ENCODE measurements at regions not wholly inside any gene's neighbourhood (a gene's known extent, or its start where the extent isn't known, plus 50 kb on each side); places are given as distances from the start of the nearest gene placed in this dataset.

DNA sequence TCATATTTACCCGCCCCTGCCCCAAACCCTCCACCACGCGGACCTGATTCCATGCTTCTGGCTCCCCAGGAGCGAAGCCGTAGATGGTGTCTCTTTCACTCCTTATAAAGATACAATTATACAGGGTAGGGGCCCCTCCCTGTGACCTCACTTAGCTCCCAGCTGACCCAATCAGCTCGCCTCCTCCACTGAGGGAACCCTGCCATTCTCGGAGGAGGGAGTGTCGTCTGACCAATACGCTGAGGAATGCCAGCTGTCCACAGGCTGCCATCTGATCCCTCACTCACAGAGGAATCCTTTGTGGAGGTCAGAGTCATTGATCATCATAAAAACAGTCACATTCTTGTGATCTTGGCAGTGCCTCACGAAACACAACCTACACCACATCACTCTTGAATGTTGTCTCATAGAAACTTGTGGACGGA, 67.5 kb upstream of the INSIG1 start (continued):
- peak; percentile 17 for TF ChIP-seq YY1 (IDR thresholded peaks at IDR 0.05; ENCODE audit: extremely low read depth, insufficient replicate concordance, low read depth, low read length)
- TF ChIP-seq EZH2 (IDR thresholded peaks at IDR 0.05) = no peak

DNA sequence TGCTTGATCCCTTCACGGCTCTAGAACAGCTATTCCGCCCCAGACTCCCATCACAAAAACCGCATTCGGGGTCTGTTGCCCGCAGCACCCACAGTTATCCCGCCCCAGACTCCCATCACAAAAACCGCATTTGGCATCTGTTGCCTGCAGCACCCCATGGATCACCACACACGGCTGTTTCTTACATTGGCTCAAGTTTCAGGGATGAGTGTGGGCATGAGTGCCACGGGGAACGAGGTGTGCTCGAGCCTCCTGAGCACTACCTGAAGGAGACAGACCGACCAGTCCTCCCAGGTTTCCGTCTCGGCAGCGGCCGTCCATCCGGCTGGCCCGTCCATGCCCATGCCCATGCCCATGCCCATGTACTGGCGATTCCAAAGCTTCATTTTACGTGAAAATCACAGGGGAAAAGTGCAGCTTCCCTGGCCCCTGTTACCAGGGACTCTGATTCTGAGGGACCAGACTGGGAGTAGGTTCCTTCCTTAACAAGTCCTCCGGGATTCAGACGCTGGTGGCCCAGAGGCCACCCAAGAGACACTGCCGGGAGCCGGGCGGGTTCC, 66.4 kb upstream of the INSIG1 start:
- TF ChIP-seq EZH2phosphoT487 (IDR thresholded peaks at IDR 0.05; ENCODE audit: borderline replicate concordance) (no peak), RAD21 (IDR thresholded peaks at IDR 0.05; ENCODE audit: low read depth) (no peak), YY1 (IDR thresholded peaks at IDR 0.05; ENCODE audit: extremely low read depth, insufficient replicate concordance, low read depth, low read length) (no peak), ELF1 (IDR thresholded peaks at IDR 0.05; ENCODE audit: borderline replicate concordance, low read depth) (no peak), SP1 (IDR thresholded peaks at IDR 0.05; ENCODE audit: low read depth) (no peak), EZH2 (IDR thresholded peaks at IDR 0.05) (no peak), ZBTB33 (IDR thresholded peaks at IDR 0.05; ENCODE audit: extremely low read depth, insufficient replicate concordance, low read length) (no peak)
- TF ChIP-seq, protein P1, sequence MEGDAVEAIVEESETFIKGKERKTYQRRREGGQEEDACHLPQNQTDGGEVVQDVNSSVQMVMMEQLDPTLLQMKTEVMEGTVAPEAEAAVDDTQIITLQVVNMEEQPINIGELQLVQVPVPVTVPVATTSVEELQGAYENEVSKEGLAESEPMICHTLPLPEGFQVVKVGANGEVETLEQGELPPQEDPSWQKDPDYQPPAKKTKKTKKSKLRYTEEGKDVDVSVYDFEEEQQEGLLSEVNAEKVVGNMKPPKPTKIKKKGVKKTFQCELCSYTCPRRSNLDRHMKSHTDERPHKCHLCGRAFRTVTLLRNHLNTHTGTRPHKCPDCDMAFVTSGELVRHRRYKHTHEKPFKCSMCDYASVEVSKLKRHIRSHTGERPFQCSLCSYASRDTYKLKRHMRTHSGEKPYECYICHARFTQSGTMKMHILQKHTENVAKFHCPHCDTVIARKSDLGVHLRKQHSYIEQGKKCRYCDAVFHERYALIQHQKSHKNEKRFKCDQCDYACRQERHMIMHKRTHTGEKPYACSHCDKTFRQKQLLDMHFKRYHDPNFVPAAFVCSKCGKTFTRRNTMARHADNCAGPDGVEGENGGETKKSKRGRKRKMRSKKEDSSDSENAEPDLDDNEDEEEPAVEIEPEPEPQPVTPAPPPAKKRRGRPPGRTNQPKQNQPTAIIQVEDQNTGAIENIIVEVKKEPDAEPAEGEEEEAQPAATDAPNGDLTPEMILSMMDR (IDR thresholded peaks at IDR 0.05 in 2 of 3, conservative IDR thresholded peaks at IDR 0.05 in 1 of 3; ENCODE audit: borderline replicate concordance in 1 of 3, insufficient read depth in 1 of 3, low read depth in 2 of 3, low read length in 2 of 3) = no peak
- no peaks in the 10 kb centered on the region for H3K9me3 ChIP-seq (ENCODE audit: control insufficient read depth in 1 of 2, insufficient read depth in 1 of 2, low read depth in 1 of 2, low read length in 2 of 2)
- no peak overlapping the region for H3K4me2 ChIP-seq (ENCODE audit: low read length)
- ChIA-PET CTCF (no interaction called here), POLR2A (no interaction called here), RAD21 (ENCODE audit: low non-redundant PET in 1 of 2, low total read pairs in 2 of 2, uncharacterized antibody in 2 of 2, unreplicated experiment in 2 of 2) (no interaction called here)
- no peak overlapping the region for H3K27ac ChIP-seq (ENCODE audit: low read depth, low read length)
- peak overlapping the region; percentile 6; the same call in 1 of the 2 replicates for H3K9ac ChIP-seq (ENCODE audit: low read length)
- ATAC-seq (no peak), DNase-seq (ENCODE audit: low read depth, low spot score) (no peak)
- H4K20me1 ChIP-seq (ENCODE audit: insufficient read depth) = no peaks in the 10 kb centered on the region
- no TSS peak for BruUV-seq (replicated peaks)
- no peak overlapping the region for H2AFZ ChIP-seq (ENCODE audit: low read depth, low read length, poor library complexity, severe bottlenecking)
- no peaks in the 10 kb centered on the region for H3K79me2 ChIP-seq (ENCODE audit: insufficient read depth, low read length)
- H3K36me3 ChIP-seq (ENCODE audit: control insufficient read depth in 1 of 2, insufficient read depth in 2 of 2, low read length in 2 of 2) = no peaks in the 10 kb centered on the region
- H3K27me3 ChIP-seq (ENCODE audit: insufficient read depth, low read length) = no peaks in the 10 kb centered on the region
- H3K9me2 ChIP-seq (ENCODE audit: insufficient read depth) = no peaks in the 10 kb centered on the region
- H3K4me1 ChIP-seq (ENCODE audit: control insufficient read depth in 1 of 2, insufficient read depth in 2 of 2, low read length in 2 of 2) = peaks cover 5 to 33% of the 10 kb centered on the region in 2 experiments; a peak in 3 of 4 replicates
- intact Hi-C loops (cut with micrococcal nuclease) = no loop called here
- no peak overlapping the region for H3K4me3 ChIP-seq (replicated peaks in 1 of 2; ENCODE audit: low read depth in 1 of 2, low read length in 2 of 2)
